ENCODE measurements at regions not wholly inside any gene's neighbourhood (a gene's known extent, or its start where the extent isn't known, plus 50 kb on each side); places are given as distances from the start of the nearest gene placed in this dataset.

DNA sequence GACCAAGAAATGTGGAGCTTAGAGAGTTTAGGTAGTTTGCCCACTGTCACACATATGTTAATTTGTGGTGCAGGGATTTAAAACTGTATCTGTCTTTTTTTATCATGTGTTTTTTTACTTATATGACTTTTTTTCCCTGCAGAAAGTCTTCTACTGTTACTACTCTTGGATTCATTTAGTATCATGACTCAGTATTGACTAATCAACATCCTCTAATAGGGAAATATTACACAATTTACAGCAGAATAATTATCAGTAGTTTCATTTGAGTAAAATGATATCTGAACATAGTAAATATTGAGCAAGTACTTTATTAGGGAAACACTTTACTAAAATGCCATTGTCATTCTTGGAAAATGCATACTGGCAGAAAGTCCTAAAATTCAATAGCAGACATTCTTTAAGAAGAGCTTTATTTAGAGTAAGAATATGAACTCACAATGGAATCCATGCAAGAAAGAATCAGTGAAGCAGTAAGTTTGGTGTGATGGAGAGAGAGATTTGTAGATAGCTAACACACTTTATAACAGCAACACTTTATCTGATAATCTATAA, 425.9 kb upstream of the SLC8A1 start:
- Histone ChIP-seq H3K4me3 (no peak overlapping the region), H3K36me3 (no peaks in the 10 kb centered on the region), H3K4me1 (no peaks in the 10 kb centered on the region), H3K9me3 (no peaks in the 10 kb centered on the region), H3K27ac (no peak overlapping the region), H3K27me3 (no peaks in the 10 kb centered on the region)
- no peak for ATAC-seq
- TF ChIP-seq, protein P1, sequence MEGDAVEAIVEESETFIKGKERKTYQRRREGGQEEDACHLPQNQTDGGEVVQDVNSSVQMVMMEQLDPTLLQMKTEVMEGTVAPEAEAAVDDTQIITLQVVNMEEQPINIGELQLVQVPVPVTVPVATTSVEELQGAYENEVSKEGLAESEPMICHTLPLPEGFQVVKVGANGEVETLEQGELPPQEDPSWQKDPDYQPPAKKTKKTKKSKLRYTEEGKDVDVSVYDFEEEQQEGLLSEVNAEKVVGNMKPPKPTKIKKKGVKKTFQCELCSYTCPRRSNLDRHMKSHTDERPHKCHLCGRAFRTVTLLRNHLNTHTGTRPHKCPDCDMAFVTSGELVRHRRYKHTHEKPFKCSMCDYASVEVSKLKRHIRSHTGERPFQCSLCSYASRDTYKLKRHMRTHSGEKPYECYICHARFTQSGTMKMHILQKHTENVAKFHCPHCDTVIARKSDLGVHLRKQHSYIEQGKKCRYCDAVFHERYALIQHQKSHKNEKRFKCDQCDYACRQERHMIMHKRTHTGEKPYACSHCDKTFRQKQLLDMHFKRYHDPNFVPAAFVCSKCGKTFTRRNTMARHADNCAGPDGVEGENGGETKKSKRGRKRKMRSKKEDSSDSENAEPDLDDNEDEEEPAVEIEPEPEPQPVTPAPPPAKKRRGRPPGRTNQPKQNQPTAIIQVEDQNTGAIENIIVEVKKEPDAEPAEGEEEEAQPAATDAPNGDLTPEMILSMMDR (IDR thresholded peaks at IDR 0.05) = no peak
- intact Hi-C loops (cut with DNase I) = no loop called here
- no peak for DNase-seq

DNA sequence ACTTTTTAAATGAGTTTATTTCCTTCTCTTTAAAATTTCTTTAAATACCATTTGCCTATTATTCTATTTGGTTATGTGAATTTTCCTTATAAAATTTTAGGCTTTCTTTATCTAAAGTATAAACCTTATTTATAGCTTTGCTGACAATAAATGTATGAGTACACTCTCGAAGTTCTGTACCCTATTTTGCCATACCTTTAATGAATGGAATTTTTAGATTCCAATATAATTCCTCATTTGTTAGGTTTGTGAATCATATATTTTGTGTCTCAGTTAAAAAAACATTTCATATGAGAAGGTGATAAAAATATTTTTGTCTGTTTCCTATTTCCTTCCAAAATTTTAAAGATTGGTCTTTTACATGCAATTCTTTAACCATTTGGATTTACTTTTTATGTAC, 427.4 kb upstream of the SLC8A1 start:
- no peaks in the 10 kb centered on the region for H3K9me3 ChIP-seq
- DNase-seq (no peak), ATAC-seq (no peak)
- TF ChIP-seq, protein P1 (IDR thresholded peaks at IDR 0.05) = no peak
- H3K4me3 ChIP-seq = no peak overlapping the region
- no peaks in the 10 kb centered on the region for H3K36me3 ChIP-seq
- no peaks in the 10 kb centered on the region for H3K4me1 ChIP-seq
- no peak overlapping the region for H3K27ac ChIP-seq
- WGBS, 2 donors = 66 to 71% methylated on average over 1 of the region's 1 CpG
- intact Hi-C loops (cut with DNase I) = no loop called here
- no peaks in the 10 kb centered on the region for H3K27me3 ChIP-seq

DNA sequence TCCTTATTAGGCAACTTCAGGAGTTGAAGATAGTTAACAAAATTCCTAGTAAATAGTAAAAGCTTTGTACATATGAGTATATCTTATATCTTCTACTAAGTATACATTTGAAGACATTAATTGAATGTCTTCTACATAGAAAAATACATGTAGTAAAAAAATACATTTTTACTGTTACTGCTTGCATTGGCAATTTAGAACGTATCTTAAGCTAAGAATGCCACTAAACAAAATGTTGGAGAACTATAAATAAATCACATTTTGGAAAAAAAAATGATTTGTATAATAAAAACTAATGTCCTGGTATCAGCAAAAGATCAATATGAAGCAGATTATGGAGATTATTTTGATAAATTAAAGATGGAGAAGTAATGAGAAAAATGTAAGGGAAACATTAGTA, 434.2 kb upstream of the SLC8A1 start:
- Histone ChIP-seq H3K27me3 (no peaks in the 10 kb centered on the region), H3K9me3 (no peaks in the 10 kb centered on the region), H3K27ac (no peak overlapping the region), H3K36me3 (no peaks in the 10 kb centered on the region), H3K4me1 (no peaks in the 10 kb centered on the region), H3K4me3 (no peak overlapping the region)
- no peak for ATAC-seq
- TF ChIP-seq, protein P1 (IDR thresholded peaks at IDR 0.05) = no peak
- 86 to 89% methylated on average over 1 of the region's 1 CpG for WGBS, 2 donors
- intact Hi-C loops (cut with DNase I) = no loop called here
- no peak for DNase-seq

DNA sequence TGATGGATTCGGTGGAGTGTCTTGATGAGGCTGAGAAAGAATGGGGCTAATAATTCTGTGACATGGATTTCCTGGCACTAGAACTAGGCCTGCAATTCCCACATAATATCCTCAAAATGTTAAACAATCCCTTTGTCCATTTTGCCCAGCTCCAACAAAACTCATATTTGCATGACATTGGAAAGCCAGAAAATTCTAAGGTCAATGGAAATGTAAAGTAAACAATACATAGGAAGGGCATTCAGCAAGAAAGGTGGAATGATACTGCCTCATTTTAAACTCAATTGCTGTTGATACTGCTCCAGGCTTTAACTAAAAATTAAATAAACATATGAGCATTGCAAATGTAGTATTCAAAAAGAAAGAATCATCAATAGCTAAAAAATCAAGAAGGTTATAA, 434.8 kb upstream of the SLC8A1 start:
- Histone ChIP-seq H3K9me3 (no peaks in the 10 kb centered on the region), H3K4me1 (no peaks in the 10 kb centered on the region), H3K27ac (no peak overlapping the region), H3K27me3 (no peaks in the 10 kb centered on the region), H3K4me3 (no peak overlapping the region), H3K36me3 (no peaks in the 10 kb centered on the region)
- intact Hi-C loops (cut with DNase I) = no loop called here
- WGBS, 2 donors = 85 to 93% methylated on average over 1 of the region's 1 CpG
- TF ChIP-seq, protein P1 (IDR thresholded peaks at IDR 0.05) = no peak
- ATAC-seq = no peak
- DNase-seq = no peak

DNA sequence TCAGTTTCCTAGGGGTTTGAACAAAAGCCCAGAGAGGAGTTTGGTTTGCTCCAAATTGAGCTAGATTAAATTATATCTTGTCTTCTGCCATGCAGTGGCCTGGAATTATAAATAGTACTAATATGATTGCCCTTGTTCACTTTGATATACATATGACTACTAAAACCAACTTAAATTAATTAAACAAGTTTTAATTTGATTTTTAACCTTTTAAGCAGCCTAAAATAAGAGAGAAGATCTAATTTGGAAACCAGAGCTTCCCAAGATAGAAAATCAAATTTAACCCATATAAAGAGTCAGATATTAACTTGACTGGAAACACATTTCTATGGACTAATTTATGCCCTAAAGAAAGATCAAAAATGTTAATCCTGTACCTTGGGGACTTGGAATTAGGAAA, 444.5 kb upstream of the SLC8A1 start:
- no peaks in the 10 kb centered on the region for H3K9me3 ChIP-seq
- intact Hi-C loops (cut with DNase I) = no loop called here
- DNase-seq (no peak), ATAC-seq (no peak)
- TF ChIP-seq, protein P1 (IDR thresholded peaks at IDR 0.05) = no peak
- no peak overlapping the region for H3K27ac ChIP-seq
- H3K36me3 ChIP-seq = no peaks in the 10 kb centered on the region
- no peaks in the 10 kb centered on the region for H3K4me1 ChIP-seq
- H3K4me3 ChIP-seq = no peak overlapping the region
- H3K27me3 ChIP-seq = no peaks in the 10 kb centered on the region

All from heart right ventricle (tissue), 16 donors.